CD8-positive, alpha-beta memory T cell (primary cell): ENCODE measurements at regions not wholly inside any gene's neighbourhood (a gene's known extent, or its start where the extent isn't known, plus 50 kb on each side); places are given as distances from the start of the nearest gene placed in this dataset.

Source experiments
- CTCF ChIA-PET: fragments of 350-600 bp; sonication (Branson Sonifier 250); formaldehyde crosslinking; loops from one replicate; lab custom pipeline; 2021; ENCODE audit warnings: antibody characterized with exemption; lab: Charles Lee
- POLR2A ChIA-PET: fragments of 350-600 bp; sonication (Branson Sonifier 250); formaldehyde crosslinking; loops from one replicate; lab custom pipeline; 2021; ENCODE audit warnings: antibody characterized with exemption; lab: Charles Lee
- DNase-seq, 5 donors: peaks; one replicate each; pipeline versions ENCODE4 v3.0.0 to v3.0.0-alpha.2; 2020 to 2022; ENCODE audit warnings: mixed read lengths in 1 of 5
- H3K27ac ChIP-seq: one replicate; pipeline ENCODE4 v1.7.0; 2013; ENCODE audit warnings: low read depth, mild to moderate bottlenecking, low read length, moderate library complexity
- H3K27me3 ChIP-seq: 2 replicates; pipeline ENCODE4 v1.7.0; 2013; ENCODE audit warnings: low read length, mild to moderate bottlenecking; ENCODE audit not compliant: insufficient read depth, poor library complexity, severe bottlenecking
- H3K36me3 ChIP-seq: 2 replicates; pipeline ENCODE4 v1.7.0; 2013; ENCODE audit warnings: mild to moderate bottlenecking, low read length, moderate library complexity; ENCODE audit not compliant: insufficient read depth
- H3K4me1 ChIP-seq: 2 replicates; pipeline ENCODE4 v1.7.0; 2013; ENCODE audit warnings: mild to moderate bottlenecking, low read length, moderate library complexity; ENCODE audit not compliant: insufficient read depth
- H3K4me3 ChIP-seq: 2 replicates; pipeline ENCODE4 v1.7.0; 2013; ENCODE audit warnings: mild to moderate bottlenecking, low read length
- H3K9me3 ChIP-seq: 2 replicates; pipeline ENCODE4 v1.7.0; 2013; ENCODE audit warnings: mild to moderate bottlenecking, low read length
- H3K27ac Mint-ChIP-seq, 8 donors: one replicate each; pipeline ENCODE4 v1.8.0; 2020 to 2021; ENCODE audit warnings: mixed read lengths in 8 of 8, mild to moderate bottlenecking in 6 of 8, inconsistent platforms in 3 of 8, moderate library complexity in 3 of 8
- H3K27me3 Mint-ChIP-seq, 2 donors: one replicate each; pipeline ENCODE4 v1.8.0; 2020 to 2021; ENCODE audit warnings: mixed read lengths in 2 of 2, mild to moderate bottlenecking in 1 of 2, moderate library complexity in 1 of 2
- H3K36me3 Mint-ChIP-seq, 3 donors: one replicate each; pipeline ENCODE4 v1.8.0; 2020 to 2021; ENCODE audit warnings: mixed read lengths in 3 of 3, inconsistent platforms in 1 of 3, mild to moderate bottlenecking in 1 of 3
- H3K4me1 Mint-ChIP-seq, 3 donors: one replicate each; pipeline ENCODE4 v1.8.0; 2020 to 2021; ENCODE audit warnings: mixed read lengths in 3 of 3, inconsistent platforms in 1 of 3, mild to moderate bottlenecking in 1 of 3
- H3K4me3 Mint-ChIP-seq, 7 donors: one replicate each; pipeline ENCODE4 v1.8.0; 2020 to 2021; ENCODE audit warnings: mixed read lengths in 7 of 7, mild to moderate bottlenecking in 6 of 7, moderate library complexity in 4 of 7, inconsistent platforms in 2 of 7
- H3K9me3 Mint-ChIP-seq, 5 donors: one replicate each; pipeline ENCODE4 v1.8.0; 2020 to 2022; ENCODE audit warnings: mixed read lengths in 5 of 5, mild to moderate bottlenecking in 3 of 5, moderate library complexity in 2 of 5, inconsistent platforms in 1 of 5

- ChIA-PET POLR2A (no interaction called here), CTCF (no interaction called here)
- H3K4me3 ChIP-seq: no peak overlapping the region
- H3K27me3 ChIP-seq: no peaks in the 10 kb centered on the region
- Mint-ChIP-seq H3K27me3 (peaks cover 21 to 30% of the 10 kb centered on the region in 2 donors), H3K27ac (no peak overlapping the region), H3K4me1 (no peaks in the 10 kb centered on the region), H3K36me3 (peaks cover 0 to 2% (median 0%) of the 10 kb centered on the region in 3 donors), H3K9me3 (peaks cover 0 to 2% (median 0%) of the 10 kb centered on the region in 5 donors), H3K4me3 (no peak overlapping the region)
- H3K9me3 ChIP-seq: no peaks in the 10 kb centered on the region
- H3K36me3 ChIP-seq: no peaks in the 10 kb centered on the region
- no peaks in the 10 kb centered on the region for H3K4me1 ChIP-seq
- no peak for DNase-seq
- H3K27ac ChIP-seq: no peak overlapping the region
Measured at GRCh38 chr6:165817148-165817547, 154.1 kb upstream of the PDE10A start.

GRCh38 chr6:165814679-165815078 is 151.6 kb upstream of the PDE10A start:
- peaks cover 15 to 20% of the 10 kb centered on the region in 2 donors for H3K27me3 Mint-ChIP-seq
- DNase-seq: no peak

GRCh38 chr6:165811512-165811911 is 148.5 kb upstream of the PDE10A start:
- Histone ChIP-seq H3K36me3 (no peaks in the 10 kb centered on the region), H3K9me3 (no peaks in the 10 kb centered on the region), H3K27ac (no peak overlapping the region), H3K4me1 (no peaks in the 10 kb centered on the region), H3K4me3 (no peak overlapping the region), H3K27me3 (no peaks in the 10 kb centered on the region)
- DNase-seq: no peak
- ChIA-PET POLR2A (no interaction called here), CTCF (no interaction called here)
- Mint-ChIP-seq H3K27me3 (peaks cover 5 to 10% of the 10 kb centered on the region in 2 donors), H3K9me3 (peaks cover 0 to 10% (median 6%) of the 10 kb centered on the region in 5 donors), H3K27ac (no peak overlapping the region), H3K36me3 (peaks cover 0 to 3% (median 0%) of the 10 kb centered on the region in 3 donors), H3K4me1 (no peaks in the 10 kb centered on the region), H3K4me3 (no peak overlapping the region)

More at GRCh38 chr6:165814679-165815078, 151.6 kb upstream of the PDE10A start:
- Mint-ChIP-seq H3K9me3 (peaks cover 0 to 8% (median 4%) of the 10 kb centered on the region in 5 donors), H3K36me3 (peaks cover 0 to 5% (median 0%) of the 10 kb centered on the region in 3 donors), H3K4me1 (no peaks in the 10 kb centered on the region), H3K4me3 (no peak overlapping the region), H3K27ac (no peak overlapping the region)
- Histone ChIP-seq H3K4me1 (no peaks in the 10 kb centered on the region), H3K27me3 (no peaks in the 10 kb centered on the region), H3K4me3 (no peak overlapping the region), H3K9me3 (no peaks in the 10 kb centered on the region), H3K27ac (no peak overlapping the region), H3K36me3 (no peaks in the 10 kb centered on the region)
- ChIA-PET POLR2A (no interaction called here), CTCF (no interaction called here)

- ChIA-PET CTCF (no interaction called here), POLR2A (no interaction called here)
- H3K27me3 ChIP-seq: no peaks in the 10 kb centered on the region
- Mint-ChIP-seq H3K27ac (no peak overlapping the region), H3K4me1 (peaks cover 0 to 2% (median 0%) of the 10 kb centered on the region in 3 donors), H3K9me3 (peaks cover 0 to 11% (median 9%) of the 10 kb centered on the region in 5 donors), H3K4me3 (no peak overlapping the region), H3K36me3 (peaks cover 0 to 3% (median 0%) of the 10 kb centered on the region in 3 donors), H3K27me3 (peaks cover 12 to 17% of the 10 kb centered on the region in 2 donors)
- no peaks in the 10 kb centered on the region for H3K4me1 ChIP-seq
- no peak overlapping the region for H3K4me3 ChIP-seq
- H3K36me3 ChIP-seq: no peaks in the 10 kb centered on the region
- H3K27ac ChIP-seq: no peak overlapping the region
- H3K9me3 ChIP-seq: no peaks in the 10 kb centered on the region
- no peak for DNase-seq
Measured at GRCh38 chr6:165808021-165808420, 145.0 kb upstream of the PDE10A start.

- Mint-ChIP-seq H3K27ac (no peak overlapping the region), H3K9me3 (peaks cover 0 to 11% (median 9%) of the 10 kb centered on the region in 5 donors), H3K4me1 (peaks cover 0 to 2% (median 0%) of the 10 kb centered on the region in 3 donors), H3K36me3 (peaks cover 0 to 3% (median 0%) of the 10 kb centered on the region in 3 donors), H3K27me3 (peaks cover 12 to 22% of the 10 kb centered on the region in 2 donors), H3K4me3 (no peak overlapping the region)
- no peaks in the 10 kb centered on the region for H3K4me1 ChIP-seq
- no peaks in the 10 kb centered on the region for H3K9me3 ChIP-seq
- H3K27ac ChIP-seq: no peak overlapping the region
- no peak overlapping the region for H3K4me3 ChIP-seq
- no peaks in the 10 kb centered on the region for H3K27me3 ChIP-seq
- ChIA-PET CTCF (no interaction called here), POLR2A (no interaction called here)
- DNase-seq: no peak
- H3K36me3 ChIP-seq: no peaks in the 10 kb centered on the region
Measured at GRCh38 chr6:165807249-165807960, 144.4 kb upstream of the PDE10A start.

- no peaks in the 10 kb centered on the region for H3K27me3 ChIP-seq
- H3K9me3 ChIP-seq: no peaks in the 10 kb centered on the region
- no peak for DNase-seq
- peaks cover 0 to 11% (median 8%) of the 10 kb centered on the region in 5 donors for H3K9me3 Mint-ChIP-seq
- no peak overlapping the region for H3K4me3 Mint-ChIP-seq
- no peak overlapping the region for H3K27ac Mint-ChIP-seq
- no peak overlapping the region for H3K27ac ChIP-seq
- H3K27me3 Mint-ChIP-seq: peaks cover 12 to 22% of the 10 kb centered on the region in 2 donors
- no peaks in the 10 kb centered on the region for H3K4me1 ChIP-seq
- H3K36me3 ChIP-seq: no peaks in the 10 kb centered on the region
- peaks cover 0 to 2% (median 0%) of the 10 kb centered on the region in 3 donors for H3K36me3 Mint-ChIP-seq
- CTCF ChIA-PET: no interaction called here
- H3K4me1 Mint-ChIP-seq: peaks cover 0 to 2% (median 0%) of the 10 kb centered on the region in 3 donors
- H3K4me3 ChIP-seq: no peak overlapping the region
- POLR2A ChIA-PET: no interaction called here
Measured at GRCh38 chr6:165806126-165806810, 143.2 kb upstream of the PDE10A start.

GRCh38 chr6:165805636-165806035 is 142.6 kb upstream of the PDE10A start:
- Histone ChIP-seq H3K9me3 (no peaks in the 10 kb centered on the region), H3K4me3 (no peak overlapping the region), H3K4me1 (no peaks in the 10 kb centered on the region), H3K27me3 (no peaks in the 10 kb centered on the region), H3K36me3 (no peaks in the 10 kb centered on the region), H3K27ac (no peak overlapping the region)
- peaks cover 0 to 9% (median 6%) of the 10 kb centered on the region in 5 donors for H3K9me3 Mint-ChIP-seq
- POLR2A ChIA-PET: no interaction called here
- CTCF ChIA-PET: no interaction called here
- H3K4me1 Mint-ChIP-seq: peaks cover 0 to 2% (median 0%) of the 10 kb centered on the region in 3 donors
- DNase-seq: no peak
- no peaks in the 10 kb centered on the region for H3K36me3 Mint-ChIP-seq
- no peak overlapping the region for H3K27ac Mint-ChIP-seq
- H3K4me3 Mint-ChIP-seq: no peak overlapping the region
- peaks cover 12 to 22% of the 10 kb centered on the region in 2 donors for H3K27me3 Mint-ChIP-seq

- H3K27ac Mint-ChIP-seq: no peak overlapping the region
- H3K27me3 Mint-ChIP-seq: peaks cover 8 to 22% of the 10 kb centered on the region in 2 donors
- no peak overlapping the region for H3K4me3 Mint-ChIP-seq
- no peaks in the 10 kb centered on the region for H3K9me3 ChIP-seq
- DNase-seq: no peak
- CTCF ChIA-PET: no interaction called here
- no peak overlapping the region for H3K27ac ChIP-seq
- H3K27me3 ChIP-seq: no peaks in the 10 kb centered on the region
- peaks cover 0 to 9% (median 4%) of the 10 kb centered on the region in 5 donors for H3K9me3 Mint-ChIP-seq
- peaks cover 0 to 2% (median 0%) of the 10 kb centered on the region in 3 donors for H3K4me1 Mint-ChIP-seq
- no peaks in the 10 kb centered on the region for H3K4me1 ChIP-seq
- POLR2A ChIA-PET: no interaction called here
- H3K36me3 ChIP-seq: no peaks in the 10 kb centered on the region
- no peak overlapping the region for H3K4me3 ChIP-seq
- no peaks in the 10 kb centered on the region for H3K36me3 Mint-ChIP-seq
Measured at GRCh38 chr6:165805067-165805555, 142.1 kb upstream of the PDE10A start.
